Activated gamma-delta T cell treated with anti-CD3 and anti-CD28 coated beads, Interleukin-2, amount 50 U/mL, for 16 hours (primary cell): ENCODE measurements at regions not wholly inside any gene's neighbourhood (a gene's known extent, or its start where the extent isn't known, plus 50 kb on each side); places are given as distances from the start of the nearest gene placed in this dataset.

Experiments
- DNase-seq: peaks from one replicate; pipeline ENCODE4 v3.0.0-alpha.2; 2020; ENCODE audit warnings: low read depth

DNA sequence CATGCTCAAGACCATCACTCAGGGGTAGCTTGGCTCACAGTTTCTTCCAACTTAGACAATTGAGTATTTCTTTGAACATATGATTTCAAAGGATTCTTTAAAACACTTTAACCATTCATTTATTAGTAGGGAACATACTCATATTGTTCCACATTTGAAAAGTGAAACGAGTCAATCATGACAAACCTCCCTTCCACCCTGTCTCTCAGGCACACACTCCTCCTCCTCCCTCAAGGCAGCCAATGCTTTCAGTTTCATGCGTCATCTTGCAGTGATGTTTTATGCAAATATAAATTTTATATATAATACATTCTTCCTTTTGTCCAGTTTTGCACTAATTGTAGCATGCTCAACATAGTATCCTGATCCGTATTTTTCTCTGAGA is 126.0 kb upstream of the BOD1 start:
- no peak for DNase-seq

DNA sequence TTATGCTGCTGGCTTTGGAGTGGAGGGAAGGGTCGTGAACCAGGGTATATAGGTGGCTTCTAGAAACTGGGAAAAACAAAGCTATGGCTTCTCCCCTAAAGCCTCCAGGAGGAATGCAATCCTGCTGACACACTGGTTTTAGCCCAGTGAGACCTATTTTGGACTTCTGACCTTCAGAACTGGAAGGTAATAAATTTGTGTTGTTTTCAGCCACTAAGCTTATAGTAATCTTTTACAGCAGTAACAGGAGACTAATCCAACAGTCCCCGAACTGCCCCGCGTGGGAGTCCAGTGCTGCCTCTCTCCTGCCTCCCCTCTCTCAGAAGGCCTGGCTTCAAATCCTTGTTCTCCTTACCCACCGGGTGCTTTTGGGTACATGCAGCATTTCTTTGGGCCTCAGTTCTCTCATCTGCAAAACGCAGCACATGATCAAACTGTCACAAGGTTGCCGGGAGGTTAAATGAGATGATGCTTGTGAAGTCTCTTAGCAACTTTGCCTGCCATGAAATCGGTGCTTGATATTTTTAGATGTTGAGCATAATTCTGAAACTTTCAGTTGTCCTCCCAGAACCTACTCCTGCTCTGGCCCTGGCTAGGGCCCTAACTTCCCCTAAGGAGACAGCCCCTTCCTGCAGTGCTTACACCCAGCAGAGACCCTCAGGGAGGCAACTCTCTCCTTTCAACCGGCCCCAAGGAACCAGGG is 127.3 kb upstream of the BOD1 start:
- no peak for DNase-seq

DNA sequence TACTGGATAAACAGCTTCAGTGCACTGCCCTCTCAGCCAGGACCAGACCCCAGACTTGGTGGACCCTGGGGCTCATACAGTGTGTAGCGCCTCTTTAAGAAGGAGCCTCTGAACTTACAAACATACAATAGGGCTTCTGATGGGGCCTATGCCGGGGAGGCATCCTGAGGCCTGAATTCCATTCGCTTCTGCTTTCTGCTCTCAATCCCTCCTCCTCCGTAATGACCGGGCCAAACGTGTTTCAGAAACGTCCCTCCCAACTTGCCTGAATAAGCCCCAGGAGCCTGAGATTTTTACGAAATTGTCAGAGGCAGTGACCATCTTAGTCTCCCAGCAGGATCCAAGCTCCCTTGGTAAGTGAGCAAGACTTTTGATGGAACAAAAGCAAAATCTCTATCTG is 128.1 kb upstream of the BOD1 start:
- no peak for DNase-seq

DNA sequence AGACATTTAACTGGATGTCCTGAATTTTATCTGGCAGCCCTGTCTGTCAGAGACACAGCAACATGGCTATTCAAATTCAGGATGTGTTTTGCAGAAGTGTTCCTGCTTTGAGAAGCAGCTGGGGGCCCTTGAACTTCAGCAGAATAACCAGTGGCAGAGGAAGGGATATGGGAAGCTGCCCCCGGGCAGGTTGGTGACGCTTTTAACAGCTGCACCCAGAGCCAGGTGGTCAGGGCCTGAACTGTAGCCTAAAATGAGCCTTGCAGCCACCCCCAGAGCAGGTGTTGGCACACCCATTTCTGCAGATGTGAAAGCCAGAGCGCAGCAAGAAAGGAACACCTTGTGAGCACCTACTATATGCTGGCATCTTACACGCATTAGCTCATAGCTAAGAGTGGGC is 128.7 kb upstream of the BOD1 start:
- no peak for DNase-seq

DNA sequence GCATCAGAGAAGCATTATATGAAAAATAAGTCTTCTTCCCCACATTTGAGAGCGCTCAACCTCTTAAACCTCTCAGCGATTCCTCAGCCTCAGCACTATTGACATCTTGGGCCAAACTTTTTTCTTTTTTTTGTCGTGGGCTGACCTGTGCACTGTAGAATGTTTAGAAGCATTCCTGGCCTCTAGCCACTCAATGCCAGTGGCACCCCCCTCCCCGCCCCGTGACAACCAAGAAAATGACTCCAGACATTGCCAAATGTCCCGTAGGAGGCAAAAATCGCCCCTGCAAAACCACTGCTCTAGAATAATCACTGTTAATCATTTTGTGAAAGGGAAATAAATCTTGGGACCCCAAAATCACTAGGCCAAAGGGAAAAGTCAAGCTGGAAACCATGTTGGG is 129.1 kb upstream of the BOD1 start:
- no peak for DNase-seq

DNA sequence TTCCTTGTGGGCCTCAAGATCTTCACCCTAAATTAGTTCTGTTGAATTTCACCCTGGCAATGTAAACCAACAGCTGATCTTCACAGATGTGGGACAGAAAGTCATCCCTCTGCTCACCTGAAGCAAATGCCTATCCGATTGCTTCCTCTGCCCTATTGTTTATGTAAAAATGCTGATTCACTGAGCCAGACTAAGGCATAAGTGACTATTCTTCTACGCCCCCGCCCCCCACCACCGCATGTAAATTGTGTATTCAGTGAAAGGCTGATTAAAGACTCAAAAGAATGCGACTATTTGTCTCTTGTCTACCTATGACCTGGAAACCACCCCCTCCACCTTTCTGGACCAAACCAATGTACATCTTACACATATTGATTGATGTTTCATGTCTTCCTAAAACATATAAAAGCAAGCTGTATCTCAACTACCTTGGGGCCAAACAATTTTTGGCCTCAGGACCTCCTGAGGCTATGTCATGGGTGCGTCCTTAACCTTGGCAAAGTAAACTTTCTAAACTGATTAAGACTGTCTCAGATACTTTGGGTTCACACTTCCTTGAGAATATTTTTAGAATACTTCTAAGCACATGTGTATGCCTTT is 129.7 kb upstream of the BOD1 start:
- no peak for DNase-seq

DNA sequence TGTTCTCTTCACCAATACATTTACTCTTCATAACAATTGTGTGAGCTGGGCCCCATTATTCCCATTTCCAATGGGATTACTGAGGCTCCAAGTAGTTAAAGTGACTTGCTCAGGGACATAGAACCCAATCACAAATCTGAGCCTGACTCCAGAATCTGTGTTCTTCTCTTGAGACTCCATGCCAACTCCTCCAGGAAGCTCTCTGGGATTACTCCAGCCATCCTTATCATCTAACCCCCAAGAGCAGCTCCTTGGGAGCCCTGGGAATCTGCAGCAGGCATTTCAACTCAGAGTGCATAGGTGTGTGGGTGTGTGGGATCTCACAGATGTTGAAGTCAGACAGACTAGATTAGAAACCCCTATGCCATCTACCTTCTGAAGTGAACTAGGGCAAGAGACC is 131.4 kb upstream of the BOD1 start:
- DNase-seq: no peak

DNA sequence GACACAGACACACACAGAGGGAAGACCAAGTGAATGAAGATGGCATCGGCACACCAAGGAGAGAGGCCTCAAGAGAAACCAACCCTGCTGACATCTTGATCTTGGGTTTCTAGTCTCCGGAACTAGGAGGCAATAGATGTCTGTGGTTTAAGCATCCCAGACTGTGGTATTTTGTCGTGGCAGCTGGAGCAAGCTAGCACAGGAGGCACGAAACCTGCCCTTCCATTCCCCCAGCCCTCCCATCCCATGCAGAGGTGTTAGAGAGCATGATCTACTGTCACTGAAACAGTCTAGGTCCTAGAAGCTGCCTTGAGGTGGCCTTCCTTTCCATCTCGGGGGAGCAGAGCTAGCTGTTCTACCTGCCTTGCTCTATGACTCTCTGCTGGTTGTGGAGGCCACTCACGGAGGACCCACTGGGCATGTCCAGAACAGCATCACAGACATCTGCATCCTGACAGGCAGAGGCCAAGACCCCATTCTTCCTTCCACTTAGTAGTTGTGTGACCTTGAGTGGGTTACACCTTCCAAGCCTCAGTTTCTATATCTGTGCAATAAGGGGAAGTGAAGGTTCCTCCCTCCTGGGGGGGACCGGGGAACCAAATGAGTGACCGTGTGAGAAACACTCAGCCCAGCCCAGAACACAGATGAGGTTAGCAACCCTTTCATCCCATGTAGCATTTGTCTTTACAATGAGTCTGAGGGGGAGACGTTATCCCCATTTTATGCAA is 134.3 kb upstream of the BOD1 start:
- DNase-seq: no peak

DNA sequence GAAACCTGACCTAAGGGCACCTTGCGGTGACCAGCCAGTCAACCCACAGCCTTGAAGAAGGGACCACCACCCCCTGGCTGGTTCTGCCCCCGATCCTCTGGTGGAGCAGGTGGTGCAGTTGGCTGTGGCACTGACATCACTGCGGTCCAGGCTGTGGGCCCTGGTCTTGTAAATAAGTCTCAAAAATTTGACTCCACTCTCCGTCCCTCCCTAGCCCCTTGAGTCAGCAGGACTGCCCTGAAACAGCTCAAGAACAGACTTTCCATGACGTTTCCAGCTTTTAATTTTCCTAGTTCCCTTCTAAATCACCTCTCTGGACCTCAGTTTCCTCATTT is 134.8 kb upstream of the BOD1 start:
- no peak for DNase-seq

DNA sequence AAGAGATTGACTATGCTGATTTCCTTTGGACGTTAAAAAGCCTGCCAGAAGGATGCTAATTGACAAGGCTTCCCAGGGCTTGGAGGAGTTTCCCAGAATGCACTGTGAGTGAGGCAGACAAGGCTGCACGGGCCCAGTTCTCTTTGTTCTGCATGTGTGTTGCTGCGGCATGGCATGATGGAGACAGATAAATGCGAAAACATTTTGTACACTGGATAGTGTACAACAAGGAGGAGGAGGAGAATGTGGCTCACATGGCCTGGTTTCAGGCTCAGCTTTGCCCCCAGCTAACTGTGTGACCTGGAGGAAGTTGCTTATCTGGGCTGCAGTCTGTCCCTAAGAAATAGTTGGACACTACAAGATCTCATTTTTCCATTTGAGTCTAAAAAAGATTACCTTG is 135.5 kb upstream of the CPEB4 start:
- no peak for DNase-seq

DNA sequence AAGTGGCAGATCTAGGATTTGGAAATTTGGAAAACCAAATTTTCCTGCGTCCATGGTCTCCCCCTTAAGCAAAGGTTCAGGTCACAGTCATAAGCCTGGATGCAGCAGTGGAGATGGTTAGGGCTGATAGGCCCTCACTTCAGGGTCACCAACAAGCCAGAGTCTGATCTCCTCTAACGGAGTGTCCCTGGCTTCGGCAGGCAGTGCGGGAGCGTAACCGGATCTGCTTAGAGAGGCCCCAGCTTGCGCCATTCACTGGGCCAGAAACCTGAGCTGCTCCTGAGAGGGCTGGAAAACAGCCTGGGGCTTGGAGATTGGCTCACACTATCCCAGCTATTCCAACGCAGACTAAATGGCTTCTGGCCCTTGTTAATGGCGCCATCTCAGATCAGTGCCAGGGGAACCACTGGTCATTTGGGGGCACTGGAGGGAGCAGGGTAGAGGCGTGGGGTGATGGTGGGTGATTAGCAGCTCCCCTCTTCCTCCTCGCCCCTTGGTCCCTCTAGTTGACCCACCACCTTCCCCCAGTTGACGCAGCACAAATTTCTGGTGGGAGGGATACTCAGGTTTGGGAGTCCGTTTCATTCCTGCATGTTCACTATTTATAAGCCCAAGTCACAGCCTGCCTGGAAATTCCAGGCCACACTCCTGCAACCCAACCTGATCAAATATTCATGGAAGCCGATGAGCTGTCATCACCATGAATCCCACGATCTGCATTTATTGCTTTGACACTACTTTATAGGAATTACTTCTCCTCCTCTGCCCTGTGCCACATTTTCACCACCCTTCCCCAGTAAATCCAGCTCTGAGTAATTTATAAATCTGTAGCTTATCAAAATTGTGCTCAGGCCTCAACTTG is 134.6 kb upstream of the CPEB4 start:
- DNase-seq: no peak

DNA sequence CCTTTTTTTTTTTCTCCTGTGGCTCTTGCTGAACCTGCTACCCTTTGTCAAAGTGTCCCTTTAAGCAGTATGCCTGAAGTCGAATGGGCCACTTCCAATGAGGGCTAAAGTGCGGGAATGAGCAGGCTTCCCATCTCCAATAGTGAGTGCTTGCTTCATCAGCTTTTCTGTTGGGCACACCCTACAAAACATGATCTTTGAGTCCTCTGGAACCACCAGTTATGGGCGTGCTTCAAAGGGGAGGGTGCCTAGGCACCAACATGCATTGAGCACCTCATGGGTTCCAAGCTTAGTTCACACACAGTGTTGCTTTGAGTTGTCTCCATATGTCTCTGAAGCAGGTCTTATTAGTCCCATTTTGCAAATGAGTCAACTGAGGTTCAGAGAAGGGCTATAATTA is 132.8 kb upstream of the CPEB4 start:
- no peak for DNase-seq

DNA sequence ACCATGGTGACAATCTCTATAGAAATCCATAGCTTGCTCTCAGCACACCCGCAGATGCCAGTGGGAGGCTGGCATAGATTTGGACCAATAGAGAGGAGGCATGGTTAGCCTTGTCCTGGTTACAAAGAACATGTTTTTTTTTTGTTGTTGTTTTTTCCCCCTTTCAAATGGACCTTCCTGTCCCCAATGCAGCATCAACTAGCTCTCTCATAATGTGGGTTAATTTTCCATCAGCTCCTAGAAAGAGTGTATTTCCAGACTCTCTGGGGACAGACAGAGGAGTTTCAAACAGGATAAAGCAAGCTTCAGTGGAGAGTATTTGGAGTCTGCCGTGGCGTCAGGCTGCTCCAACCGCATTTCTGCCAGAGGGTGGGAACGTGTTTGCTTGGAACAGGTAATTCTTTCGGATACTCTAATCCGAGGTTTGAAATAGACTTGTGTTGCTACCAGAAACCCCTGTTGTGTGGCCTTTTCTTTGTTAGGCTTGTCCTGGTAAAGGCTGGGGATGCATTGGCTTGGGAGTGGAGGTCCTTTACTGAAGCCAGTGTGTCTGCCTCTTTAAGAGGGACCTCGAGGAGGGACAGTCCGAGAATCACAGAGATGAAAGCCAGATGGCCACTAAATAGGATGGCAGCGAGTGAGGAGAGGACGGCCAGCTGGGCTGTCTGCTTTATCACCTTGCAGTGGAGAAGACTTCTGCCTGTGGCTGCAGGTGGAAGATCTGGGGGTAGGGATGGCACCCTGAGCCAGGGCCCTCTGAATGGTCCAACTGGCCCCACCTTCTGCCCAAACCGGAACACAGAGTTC is 130.5 kb upstream of the CPEB4 start:
- no peak for DNase-seq

DNA sequence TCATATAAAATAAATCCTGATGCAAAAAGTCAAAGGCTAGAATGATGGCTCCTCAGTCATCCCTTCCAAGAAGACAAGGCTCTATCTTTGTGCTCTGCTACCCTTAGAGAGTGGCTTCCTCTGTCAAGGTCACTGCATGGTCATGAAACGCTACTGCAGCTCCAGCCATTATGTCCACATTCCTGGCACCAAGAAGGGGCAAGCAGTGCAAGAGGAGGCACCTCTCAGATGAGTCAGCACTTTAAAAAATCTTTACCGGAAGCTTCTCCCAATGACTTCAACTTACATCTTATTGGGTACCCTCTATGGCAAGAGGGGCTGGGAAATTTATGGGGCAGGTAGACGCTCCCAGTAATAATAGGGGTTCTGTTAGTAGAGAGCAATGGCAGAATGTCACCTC is 129.5 kb upstream of the CPEB4 start:
- DNase-seq: no peak

DNA sequence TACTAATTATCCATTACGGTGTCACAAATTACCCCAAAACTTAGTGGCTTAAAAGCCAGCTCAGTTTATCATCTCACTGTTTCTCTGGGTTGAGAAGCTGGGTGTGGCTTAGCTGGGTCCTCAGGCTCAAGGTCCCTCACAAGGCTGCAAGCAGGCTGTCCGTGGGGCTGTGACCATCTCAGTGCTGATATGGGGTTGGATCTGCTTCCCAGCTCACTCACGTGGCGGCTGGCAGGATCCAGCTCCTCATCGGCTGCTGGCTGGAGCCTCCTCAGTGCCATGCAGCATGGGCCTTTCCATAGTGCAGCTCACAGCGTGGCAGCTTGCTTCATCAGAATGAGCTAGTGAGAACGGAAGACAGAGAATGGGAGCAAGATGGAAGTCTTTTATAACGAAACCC is 128.5 kb upstream of the CPEB4 start:
- DNase-seq: no peak

DNA sequence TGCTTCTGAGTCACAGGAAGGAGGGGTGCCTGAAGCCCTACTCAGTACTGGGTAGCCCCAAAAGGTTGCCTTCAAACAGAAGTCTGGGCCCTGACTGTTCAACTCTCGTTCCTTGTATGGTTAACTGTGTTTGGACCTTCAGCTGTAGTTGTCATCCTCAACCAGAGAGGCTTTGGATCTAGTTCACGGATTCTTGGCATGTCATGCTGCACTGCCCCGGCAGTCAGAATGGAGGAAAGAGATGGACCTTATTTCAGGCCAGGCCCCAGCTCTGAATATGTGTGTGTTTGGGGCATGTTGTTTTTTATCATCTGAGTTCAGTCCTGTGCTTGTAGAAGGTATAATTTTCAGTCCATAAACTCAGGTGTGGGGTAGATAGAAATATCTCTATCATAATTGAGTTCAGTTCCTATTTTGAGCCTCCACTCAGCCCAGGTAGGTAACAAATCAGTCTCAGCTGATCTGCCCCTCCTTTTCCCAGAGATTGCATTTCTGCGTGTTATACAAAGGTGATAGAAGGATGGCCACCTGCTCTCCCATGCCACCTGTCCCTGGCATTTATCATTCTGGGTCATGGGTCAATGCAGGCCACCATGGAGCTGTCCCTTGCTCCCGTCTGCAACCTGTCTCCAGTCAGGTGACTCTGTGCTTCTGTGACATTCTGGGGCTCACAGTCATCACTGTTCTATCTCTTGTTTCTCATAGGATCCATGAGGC is 127.5 kb upstream of the CPEB4 start:
- DNase-seq: no peak

DNA sequence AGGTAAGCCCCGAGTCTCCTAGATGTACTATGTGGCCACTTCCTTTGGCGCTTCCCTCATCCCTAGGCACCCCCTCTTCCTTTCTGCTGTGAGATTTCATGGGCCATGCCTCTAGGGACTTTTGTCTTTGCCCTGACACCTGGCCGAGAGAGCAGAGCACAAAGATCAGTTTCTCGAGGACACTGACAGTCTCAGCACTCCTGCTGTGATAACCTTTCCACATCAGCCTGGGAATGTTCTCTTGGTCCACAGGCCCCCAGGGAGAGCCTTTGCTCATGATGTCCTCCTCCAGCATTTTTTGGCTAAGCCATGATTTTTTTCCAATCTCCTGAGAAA is 127.0 kb upstream of the CPEB4 start:
- no peak for DNase-seq

DNA sequence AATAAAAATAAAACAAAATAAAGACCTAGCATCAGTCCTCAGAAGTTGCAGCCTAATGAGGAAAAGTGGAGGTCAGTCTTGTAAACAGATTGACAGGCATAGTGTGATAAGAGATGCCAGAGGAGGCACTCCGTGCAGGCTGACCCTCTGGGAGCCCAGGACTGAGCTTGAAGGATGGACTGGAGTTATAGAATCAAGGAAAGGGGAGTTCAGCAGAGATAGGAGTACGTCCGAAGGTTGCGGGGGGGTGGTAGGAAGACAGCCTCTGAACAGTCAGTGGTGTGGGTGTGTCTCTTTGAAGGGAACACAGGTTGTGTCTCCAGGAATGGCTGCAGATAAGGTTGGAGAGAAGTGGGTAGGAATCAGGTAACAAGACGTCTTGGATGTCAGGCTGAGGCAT is 126.1 kb upstream of the CPEB4 start:
- no peak for DNase-seq

DNA sequence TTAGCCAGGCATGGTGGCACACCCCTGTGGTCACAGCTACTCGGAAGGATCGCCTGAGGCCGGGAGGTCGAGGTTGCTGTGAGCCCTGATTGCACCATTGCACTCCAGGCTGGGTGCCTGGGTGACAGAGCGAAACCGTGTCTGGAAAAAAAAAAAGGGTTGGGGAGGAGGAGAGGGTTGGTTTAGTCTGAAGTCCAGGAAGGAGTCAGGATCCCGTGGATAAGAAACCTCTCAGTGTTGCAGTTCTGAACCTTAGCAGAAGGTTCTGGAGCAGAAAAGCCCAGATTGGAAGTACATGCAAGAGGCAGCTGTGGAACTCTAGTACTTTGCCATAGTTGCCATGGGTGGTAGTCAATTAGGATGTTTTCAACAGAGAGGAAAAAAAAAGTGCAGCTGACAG is 125.2 kb upstream of the CPEB4 start:
- DNase-seq: no peak

DNA sequence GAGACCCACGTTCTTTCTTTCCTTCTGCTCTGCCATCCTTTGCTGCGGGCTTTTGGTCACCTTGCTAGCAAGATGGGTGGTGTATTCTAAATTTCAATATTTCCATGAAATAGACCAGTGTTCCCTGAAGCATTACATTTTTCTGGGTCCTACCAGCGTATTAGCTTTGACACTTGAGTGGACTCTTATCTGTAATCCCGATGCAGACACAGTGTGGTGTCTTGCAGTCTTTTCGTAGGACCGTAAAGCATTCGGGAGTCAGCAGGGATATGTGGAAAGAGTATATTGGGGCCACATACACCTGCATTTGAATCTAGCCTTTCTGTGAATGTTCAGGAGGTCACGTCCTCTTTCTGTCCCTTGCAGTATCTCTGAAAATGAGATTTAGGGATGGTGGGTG is 124.7 kb upstream of the CPEB4 start:
- no peak for DNase-seq

DNA sequence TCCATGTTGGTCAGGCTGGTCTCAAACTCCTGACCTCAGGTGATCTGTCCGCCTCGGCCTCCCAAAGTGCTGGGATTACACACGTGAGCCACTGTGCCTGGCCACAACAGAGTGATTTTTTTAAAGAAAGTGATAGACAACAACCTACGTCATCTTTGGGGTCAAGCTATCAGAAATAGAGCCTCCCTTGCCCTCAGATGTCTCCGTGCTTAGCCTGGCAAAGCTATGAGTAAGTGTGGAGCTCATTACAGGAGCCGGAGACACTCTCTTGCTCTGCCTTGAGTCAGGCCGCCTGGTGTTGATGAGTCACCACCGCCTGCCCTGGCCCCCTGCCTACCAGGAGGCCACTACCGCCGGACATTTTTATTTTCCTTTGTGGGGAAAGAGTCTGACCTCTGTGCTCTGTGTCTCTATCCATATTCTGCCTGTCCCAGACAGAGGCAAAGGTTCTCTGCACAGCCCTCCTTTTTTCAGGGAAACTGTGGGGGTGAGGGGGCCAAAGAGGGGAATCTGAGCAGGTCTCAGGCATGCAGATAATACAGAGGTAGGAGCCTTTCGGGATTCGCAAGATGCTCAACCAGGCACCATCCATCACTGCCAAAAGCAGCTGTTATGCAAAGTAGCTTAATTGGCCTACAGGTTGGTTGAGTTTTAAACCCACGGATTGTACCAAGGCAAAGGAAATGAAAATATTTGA is 123.7 kb upstream of the CPEB4 start:
- no peak for DNase-seq
